ENCODE measurements at regions not wholly inside any gene's neighbourhood (a gene's known extent, or its start where the extent isn't known, plus 50 kb on each side); places are given as distances from the start of the nearest gene placed in this dataset.

GRCh38 chr17:72255481-72255880 lies 134.7 kb downstream of the SOX9 start:
- H3K27ac ChIP-seq = peak overlapping the region; percentile 13
- DNase-seq = peak; percentile 30
- H3K27me3 ChIP-seq = no peaks in the 10 kb centered on the region
- intact Hi-C loops (cut with DNase I) = loop anchor here (5.0 kb wide), 1 partner anchor 172 kb away; no protein-coding TSS in a partner anchor
- H3K9ac ChIP-seq (ENCODE audit: low read depth in 2 of 2, low read length in 2 of 2) = peak overlapping the region in 1 of 2 donors; percentile 55
- no peaks in the 10 kb centered on the region for H3K9me3 ChIP-seq
- no peak overlapping the region for H3K4me3 ChIP-seq
- peaks cover 4% of the 10 kb centered on the region for H3K4me1 ChIP-seq
- no peak for TF ChIP-seq CTCF (IDR thresholded peaks at IDR 0.05)
- no peaks in the 10 kb centered on the region for H3K36me3 ChIP-seq

GRCh38 chr17:72258711-72259110 lies 137.9 kb downstream of the SOX9 start:
- no peak for TF ChIP-seq CTCF (IDR thresholded peaks at IDR 0.05)
- H3K4me3 ChIP-seq = no peak overlapping the region
- H3K4me1 ChIP-seq = peaks cover 4% of the 10 kb centered on the region
- no peak overlapping the region for H3K27ac ChIP-seq
- H3K9ac ChIP-seq (ENCODE audit: low read depth in 2 of 2, low read length in 2 of 2) = no peak overlapping the region
- intact Hi-C loops (cut with DNase I) = loop anchor here (5.0 kb wide), 1 partner anchor 169 kb away; no protein-coding TSS in a partner anchor
- H3K27me3 ChIP-seq = no peaks in the 10 kb centered on the region
- no peak for DNase-seq
- no peaks in the 10 kb centered on the region for H3K36me3 ChIP-seq
- H3K9me3 ChIP-seq = no peaks in the 10 kb centered on the region

- Histone ChIP-seq H3K27me3 (no peaks in the 10 kb centered on the region), H3K27ac (no peak overlapping the region), H3K9me3 (no peaks in the 10 kb centered on the region), H3K9ac (ENCODE audit: low read depth in 2 of 2, low read length in 2 of 2) (peak overlapping the region in 1 of 2 donors; percentile 13), H3K36me3 (no peaks in the 10 kb centered on the region), H3K4me3 (no peak overlapping the region), H3K4me1 (peaks cover 4% of the 10 kb centered on the region)
- DNase-seq = peak; percentile 23
- TF ChIP-seq CTCF (IDR thresholded peaks at IDR 0.05) = no peak
- intact Hi-C loops (cut with DNase I) = loop anchor here (5.0 kb wide), 1 partner anchor 167 kb away; no protein-coding TSS in a partner anchor
These were observed 139.1 kb downstream of the SOX9 start for GRCh38 chr17:72259922-72260321.

- Histone ChIP-seq H3K9ac (ENCODE audit: low read depth in 2 of 2, low read length in 2 of 2) (no peak overlapping the region), H3K4me1 (no peaks in the 10 kb centered on the region), H3K9me3 (no peaks in the 10 kb centered on the region), H3K27ac (no peak overlapping the region), H3K27me3 (no peaks in the 10 kb centered on the region), H3K36me3 (no peaks in the 10 kb centered on the region), H3K4me3 (no peak overlapping the region)
- TF ChIP-seq CTCF (IDR thresholded peaks at IDR 0.05) = no peak
- intact Hi-C loops (cut with DNase I) = no loop called here
- no peak for DNase-seq
These were observed 141.9 kb downstream of the SOX9 start for GRCh38 chr17:72262766-72263165.

- no peaks in the 10 kb centered on the region for H3K9me3 ChIP-seq
- H3K36me3 ChIP-seq = no peaks in the 10 kb centered on the region
- no peaks in the 10 kb centered on the region for H3K4me1 ChIP-seq
- no peaks in the 10 kb centered on the region for H3K27me3 ChIP-seq
- no peak for DNase-seq
- no peak overlapping the region for H3K27ac ChIP-seq
- no peak for TF ChIP-seq CTCF (IDR thresholded peaks at IDR 0.05)
- no peak overlapping the region for H3K9ac ChIP-seq (ENCODE audit: low read depth in 2 of 2, low read length in 2 of 2)
- H3K4me3 ChIP-seq = no peak overlapping the region
- intact Hi-C loops (cut with DNase I) = no loop called here
These were observed 144.0 kb downstream of the SOX9 start for GRCh38 chr17:72264682-72265405.

Measured in colonic mucosa (tissue), 4 donors.